MM.1S (cell line): ENCODE measurements at regions not wholly inside any gene's neighbourhood (a gene's known extent, or its start where the extent isn't known, plus 50 kb on each side); places are given as distances from the start of the nearest gene placed in this dataset.

ENCODE experiments used
- EZH2phosphoT487 ChIP-seq: fragments of 300-600 bp; sonication (generic); IDR thresholded peaks from 2 replicates; pipeline ENCODE4 v1.6.1; 2018; ENCODE audit warnings: antibody characterized with exemption, low read length
- TF ChIP-seq, protein P1 (sequence below): fragments of 300-600 bp; sonication (generic); IDR thresholded peaks from 2 replicates; pipeline ENCODE4 v1.5.1; 2016; ENCODE audit warnings: antibody characterized with exemption, low read length, mixed read lengths

DNA sequence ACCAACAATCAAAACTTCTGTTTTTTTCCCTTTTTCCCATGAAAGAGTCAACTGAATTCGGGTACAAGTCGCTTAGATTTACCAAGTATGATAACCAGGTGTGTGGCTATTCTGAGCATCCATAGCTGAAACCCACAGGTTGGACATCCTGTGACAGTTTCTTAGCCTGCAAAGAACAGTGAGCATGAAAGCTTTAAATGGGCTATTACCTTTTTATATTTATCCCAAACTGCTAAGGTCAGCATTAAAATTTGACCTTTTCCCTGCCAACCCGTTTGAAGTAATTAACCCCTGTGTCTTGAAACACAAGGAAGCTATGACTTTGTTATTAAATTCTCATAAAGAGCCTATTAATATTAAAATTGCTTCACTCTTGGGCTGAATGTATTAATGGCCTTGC lies 1065.0 kb upstream of the RBFOX1 start:
- TF ChIP-seq, protein P1, sequence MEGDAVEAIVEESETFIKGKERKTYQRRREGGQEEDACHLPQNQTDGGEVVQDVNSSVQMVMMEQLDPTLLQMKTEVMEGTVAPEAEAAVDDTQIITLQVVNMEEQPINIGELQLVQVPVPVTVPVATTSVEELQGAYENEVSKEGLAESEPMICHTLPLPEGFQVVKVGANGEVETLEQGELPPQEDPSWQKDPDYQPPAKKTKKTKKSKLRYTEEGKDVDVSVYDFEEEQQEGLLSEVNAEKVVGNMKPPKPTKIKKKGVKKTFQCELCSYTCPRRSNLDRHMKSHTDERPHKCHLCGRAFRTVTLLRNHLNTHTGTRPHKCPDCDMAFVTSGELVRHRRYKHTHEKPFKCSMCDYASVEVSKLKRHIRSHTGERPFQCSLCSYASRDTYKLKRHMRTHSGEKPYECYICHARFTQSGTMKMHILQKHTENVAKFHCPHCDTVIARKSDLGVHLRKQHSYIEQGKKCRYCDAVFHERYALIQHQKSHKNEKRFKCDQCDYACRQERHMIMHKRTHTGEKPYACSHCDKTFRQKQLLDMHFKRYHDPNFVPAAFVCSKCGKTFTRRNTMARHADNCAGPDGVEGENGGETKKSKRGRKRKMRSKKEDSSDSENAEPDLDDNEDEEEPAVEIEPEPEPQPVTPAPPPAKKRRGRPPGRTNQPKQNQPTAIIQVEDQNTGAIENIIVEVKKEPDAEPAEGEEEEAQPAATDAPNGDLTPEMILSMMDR = no peak
- TF ChIP-seq EZH2phosphoT487 = no peak
